Immature natural killer cell (primary cell): ENCODE measurements at regions not wholly inside any gene's neighbourhood (a gene's known extent, or its start where the extent isn't known, plus 50 kb on each side); places are given as distances from the start of the nearest gene placed in this dataset.

Experiments used
- DNase-seq, 3 donors: peaks; one replicate each; pipeline ENCODE4 v3.0.0; 2022; ENCODE audit warnings: mixed read lengths in 1 of 3
- H3K27ac Mint-ChIP-seq, 6 donors: one replicate each; pipeline ENCODE4 v1.8.0; 2020; ENCODE audit warnings: mixed read lengths in 6 of 6, mild to moderate bottlenecking in 5 of 6, inconsistent platforms in 4 of 6, moderate library complexity in 3 of 6
- H3K27me3 Mint-ChIP-seq, 3 donors: one replicate each; pipeline ENCODE4 v1.8.0; 2020 to 2021; ENCODE audit warnings: low read depth in 3 of 3, mild to moderate bottlenecking in 3 of 3, mixed read lengths in 3 of 3, moderate library complexity in 3 of 3, inconsistent platforms in 1 of 3
- H3K36me3 Mint-ChIP-seq, 3 donors: one replicate each; pipeline ENCODE4 v1.8.0; 2020; ENCODE audit warnings: mixed read lengths in 3 of 3, inconsistent platforms in 2 of 3, mild to moderate bottlenecking in 2 of 3
- H3K4me1 Mint-ChIP-seq, 2 donors: one replicate each; pipeline ENCODE4 v1.8.0; 2020; ENCODE audit warnings: inconsistent platforms in 2 of 2, mild to moderate bottlenecking in 2 of 2, mixed read lengths in 2 of 2, moderate library complexity in 1 of 2
- H3K4me3 Mint-ChIP-seq, 5 donors: one replicate each; pipeline ENCODE4 v1.8.0; 2020; ENCODE audit warnings: mild to moderate bottlenecking in 5 of 5, mixed read lengths in 5 of 5, inconsistent platforms in 3 of 5, moderate library complexity in 3 of 5
- H3K9me3 Mint-ChIP-seq, 6 donors: one replicate each; pipeline ENCODE4 v1.8.0; 2020; ENCODE audit warnings: mild to moderate bottlenecking in 6 of 6, mixed read lengths in 6 of 6, inconsistent platforms in 4 of 6, moderate library complexity in 3 of 6

DNA sequence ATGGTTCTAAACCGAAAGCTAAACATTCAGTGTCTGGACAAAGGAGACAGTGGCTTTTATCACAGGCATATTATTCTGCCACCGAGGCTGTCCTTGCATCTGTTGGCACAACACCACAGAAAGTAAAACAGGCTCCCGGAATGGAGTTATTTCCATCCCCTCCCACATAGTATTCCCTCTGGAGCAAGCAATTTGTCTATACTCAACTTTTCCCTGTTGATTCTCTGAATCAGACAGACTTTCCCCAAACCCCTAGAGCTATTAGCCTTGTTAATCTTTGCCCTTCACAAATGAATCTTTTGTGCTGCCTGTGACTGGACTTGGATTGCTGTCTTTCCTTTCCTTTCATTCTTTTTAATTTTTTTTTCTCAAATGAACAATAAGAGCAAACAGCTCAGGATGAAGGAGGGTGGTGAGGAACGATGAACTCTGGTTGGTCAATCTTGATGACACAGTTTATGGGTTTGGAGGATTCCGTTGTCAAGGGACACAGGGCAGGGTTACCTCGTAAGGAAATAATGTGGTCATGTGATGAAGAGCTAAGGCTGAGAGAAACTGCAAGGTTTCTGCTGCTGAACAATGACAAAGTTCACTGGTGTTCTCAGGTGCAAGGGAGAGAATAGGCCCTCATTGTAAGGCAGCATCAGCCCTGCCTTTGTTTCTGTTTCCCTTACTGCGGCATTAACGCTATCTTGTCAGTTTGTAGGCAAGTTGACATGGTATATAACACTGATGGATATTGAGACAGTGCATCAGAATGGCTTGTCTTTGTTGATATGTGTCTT, 275.0 kb upstream of the BMP2 start:
- peaks cover 0 to 15% (median 1%) of the 10 kb centered on the region in 6 donors for H3K9me3 Mint-ChIP-seq
- no peak overlapping the region for H3K27ac Mint-ChIP-seq
- H3K27me3 Mint-ChIP-seq = no peaks in the 10 kb centered on the region
- H3K36me3 Mint-ChIP-seq = peaks cover 0 to 3% (median 0%) of the 10 kb centered on the region in 3 donors
- no peak overlapping the region for H3K4me3 Mint-ChIP-seq
- H3K4me1 Mint-ChIP-seq = no peaks in the 10 kb centered on the region
- DNase-seq = no peak

- Mint-ChIP-seq H3K27ac (no peak overlapping the region), H3K4me3 (no peak overlapping the region), H3K36me3 (peaks cover 0 to 3% (median 0%) of the 10 kb centered on the region in 3 donors), H3K4me1 (no peaks in the 10 kb centered on the region), H3K9me3 (peaks cover 0 to 4% (median 0%) of the 10 kb centered on the region in 6 donors), H3K27me3 (no peaks in the 10 kb centered on the region)
- DNase-seq = no peak
These were observed 276.6 kb upstream of the BMP2 start for GRCh38 chr20:6490849-6491248.

GRCh38 chr20:6489361-6490171, 277.9 kb upstream of the BMP2 start:
- H3K4me3 Mint-ChIP-seq = no peak overlapping the region
- DNase-seq = no peak

DNA sequence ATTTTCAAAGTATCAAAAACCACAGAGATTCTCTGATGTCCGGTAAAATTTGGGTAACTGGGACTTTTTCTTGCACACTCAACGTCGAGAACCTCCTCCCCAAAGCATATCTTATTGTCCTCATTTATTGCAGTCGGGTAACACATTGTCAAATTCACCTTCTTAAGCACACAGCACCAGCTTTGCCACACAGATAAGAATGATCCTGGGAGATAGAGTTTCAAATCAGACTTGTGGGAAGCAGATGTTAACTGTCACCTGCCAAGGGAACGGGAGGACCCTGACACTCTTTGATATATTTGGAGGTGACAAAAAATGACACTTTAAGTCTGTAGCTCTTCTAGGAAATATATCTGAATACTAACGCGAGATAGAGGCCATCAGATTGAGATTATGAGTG, 282.1 kb upstream of the BMP2 start:
- Mint-ChIP-seq H3K9me3 (peaks cover 0 to 3% (median under 1%) of the 10 kb centered on the region in 6 donors), H3K4me1 (no peaks in the 10 kb centered on the region), H3K36me3 (peaks cover 0 to 3% (median 0%) of the 10 kb centered on the region in 3 donors), H3K27me3 (peaks cover 0 to 4% (median 0%) of the 10 kb centered on the region in 3 donors), H3K27ac (no peak overlapping the region), H3K4me3 (no peak overlapping the region)
- no peak for DNase-seq

More at GRCh38 chr20:6489361-6490171, 277.9 kb upstream of the BMP2 start:
- Mint-ChIP-seq H3K27ac (no peak overlapping the region), H3K9me3 (peaks cover 0 to 7% (median 0%) of the 10 kb centered on the region in 6 donors), H3K27me3 (no peaks in the 10 kb centered on the region), H3K4me1 (no peaks in the 10 kb centered on the region), H3K36me3 (peaks cover 0 to 3% (median 0%) of the 10 kb centered on the region in 3 donors)

- Mint-ChIP-seq H3K27me3 (peaks cover 0 to 4% (median 0%) of the 10 kb centered on the region in 3 donors), H3K9me3 (peaks cover 0 to 8% (median under 1%) of the 10 kb centered on the region in 6 donors), H3K4me1 (no peaks in the 10 kb centered on the region), H3K27ac (no peak overlapping the region), H3K4me3 (no peak overlapping the region), H3K36me3 (no peaks in the 10 kb centered on the region)
- DNase-seq = no peak
These were observed 283.8 kb upstream of the BMP2 start for GRCh38 chr20:6483727-6484126.

DNA sequence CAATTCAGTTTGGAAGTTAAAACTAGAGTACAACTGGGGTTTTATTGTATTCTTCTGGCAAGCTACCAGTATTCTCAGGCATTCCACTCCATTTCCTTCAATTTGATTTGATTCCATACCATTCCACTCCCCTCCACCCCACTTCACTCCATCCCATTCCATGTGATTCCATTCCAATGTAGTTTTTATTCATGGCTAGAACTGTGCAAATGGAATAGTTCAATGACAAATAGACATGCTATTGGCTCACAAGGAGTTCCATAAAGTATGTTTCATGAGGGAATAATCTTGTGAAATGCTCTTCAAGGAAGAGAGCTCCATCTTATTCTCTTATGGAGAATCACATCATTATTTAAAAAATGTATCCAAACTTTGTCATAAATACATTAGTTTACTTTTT, 285.0 kb upstream of the BMP2 start:
- peaks cover 0 to 4% (median 0%) of the 10 kb centered on the region in 3 donors for H3K27me3 Mint-ChIP-seq
- peaks cover 0 to 8% (median under 1%) of the 10 kb centered on the region in 6 donors for H3K9me3 Mint-ChIP-seq
- H3K4me1 Mint-ChIP-seq = no peaks in the 10 kb centered on the region
- DNase-seq = no peak
- H3K27ac Mint-ChIP-seq = no peak overlapping the region
- no peak overlapping the region for H3K4me3 Mint-ChIP-seq
- H3K36me3 Mint-ChIP-seq = no peaks in the 10 kb centered on the region

DNA sequence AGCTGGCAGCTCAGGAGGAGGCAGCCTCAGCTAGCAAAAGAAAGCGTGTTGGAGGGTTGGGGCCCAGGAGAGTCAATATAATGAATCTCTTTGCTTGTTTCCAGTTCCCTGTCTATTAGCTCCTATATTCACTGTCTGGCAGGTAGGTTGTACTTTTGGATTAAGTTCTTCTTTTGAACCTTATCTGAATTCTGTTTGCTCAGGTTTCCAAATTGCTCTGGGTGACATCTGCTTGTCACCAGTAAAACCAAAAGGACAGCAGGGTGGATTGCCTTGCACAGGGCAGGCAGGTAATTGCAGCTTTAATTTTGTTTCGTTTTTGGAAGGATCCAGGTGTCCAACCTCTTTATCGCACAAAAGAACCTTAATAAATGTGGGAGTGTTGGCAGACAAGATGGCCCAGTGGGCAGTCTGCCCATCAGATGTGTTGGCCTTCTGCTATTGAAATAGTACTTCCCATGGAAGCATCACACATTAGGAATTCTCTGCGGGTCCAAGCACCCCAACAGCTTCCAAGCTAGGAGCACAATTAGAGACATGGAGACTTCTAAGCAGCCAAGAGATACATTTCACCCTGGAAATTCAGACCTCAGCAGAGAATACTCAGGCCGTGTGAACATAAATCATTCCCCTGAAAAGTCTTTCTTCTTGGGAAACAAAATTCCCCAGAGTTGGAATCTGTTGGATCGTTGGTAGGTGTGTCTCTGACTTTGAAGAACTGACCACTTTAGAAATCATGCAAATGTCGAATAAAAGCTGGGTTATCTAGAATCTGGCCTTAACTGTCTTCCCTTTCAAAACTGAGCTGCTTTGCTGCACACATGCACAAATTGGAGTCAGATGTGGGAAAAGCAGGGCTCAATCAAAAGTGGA, 286.9 kb upstream of the BMP2 start:
- Mint-ChIP-seq H3K27me3 (peaks cover 0 to 4% (median 0%) of the 10 kb centered on the region in 3 donors), H3K4me3 (no peak overlapping the region), H3K9me3 (peaks cover 0 to 8% (median 2%) of the 10 kb centered on the region in 6 donors), H3K36me3 (no peaks in the 10 kb centered on the region), H3K4me1 (no peaks in the 10 kb centered on the region), H3K27ac (no peak overlapping the region)
- no peak for DNase-seq

GRCh38 chr20:6473197-6473596, 294.3 kb upstream of the BMP2 start:
- Mint-ChIP-seq H3K4me3 (no peak overlapping the region), H3K27me3 (peaks cover 0 to 1% (median 0%) of the 10 kb centered on the region in 3 donors), H3K27ac (no peak overlapping the region), H3K9me3 (peaks cover 0 to 6% (median 2%) of the 10 kb centered on the region in 6 donors), H3K4me1 (no peaks in the 10 kb centered on the region), H3K36me3 (no peaks in the 10 kb centered on the region)
- DNase-seq = no peak

DNA sequence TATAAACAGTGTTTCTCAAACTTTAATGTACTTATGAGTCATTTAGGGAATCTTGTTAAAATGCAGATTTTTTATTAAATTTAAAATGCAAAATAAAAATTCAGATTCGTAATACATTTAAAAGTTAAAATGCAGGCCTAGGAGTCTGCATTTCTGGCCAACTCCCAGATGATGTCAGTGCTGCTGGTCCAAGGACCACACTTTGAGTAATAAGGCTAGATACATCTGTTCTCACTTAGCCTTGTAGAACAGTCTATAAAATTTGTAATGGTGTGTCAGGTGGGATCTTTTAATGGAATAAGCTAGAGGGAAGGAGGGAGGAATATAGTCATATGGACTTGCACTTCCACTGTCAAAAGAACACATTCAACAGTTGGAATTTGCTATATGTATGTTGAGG, 295.6 kb upstream of the BMP2 start:
- H3K9me3 Mint-ChIP-seq = peaks cover 0 to 6% (median 2%) of the 10 kb centered on the region in 6 donors
- H3K4me1 Mint-ChIP-seq = no peaks in the 10 kb centered on the region
- H3K36me3 Mint-ChIP-seq = no peaks in the 10 kb centered on the region
- H3K27ac Mint-ChIP-seq = no peak overlapping the region
- peaks cover 0 to 1% (median 0%) of the 10 kb centered on the region in 3 donors for H3K27me3 Mint-ChIP-seq
- DNase-seq = no peak
- H3K4me3 Mint-ChIP-seq = no peak overlapping the region

DNA sequence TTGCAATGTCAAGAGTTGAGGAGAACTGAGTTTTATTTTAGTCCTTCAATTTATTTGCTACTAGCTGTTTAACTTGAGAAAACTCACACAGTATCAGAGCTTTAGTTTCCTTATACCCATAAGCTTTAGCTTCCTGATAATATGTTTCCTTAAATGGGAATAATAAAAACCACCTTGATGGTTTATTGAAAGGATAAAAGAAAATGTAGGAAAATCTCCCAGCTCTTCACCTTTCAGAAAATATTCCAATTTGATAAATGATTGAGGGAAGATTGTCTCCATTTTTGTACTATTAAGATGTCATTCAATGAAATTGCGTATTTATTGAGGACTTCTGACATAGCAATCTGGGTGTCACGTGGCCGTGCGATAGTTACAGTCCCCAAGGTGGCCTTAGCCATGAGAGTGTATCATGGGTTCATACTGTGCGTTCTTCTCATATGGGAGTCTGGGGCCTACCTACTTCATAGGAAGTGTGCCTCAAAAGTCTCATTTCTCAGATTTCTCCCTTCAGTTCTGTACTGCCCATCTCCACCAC, 296.3 kb upstream of the BMP2 start:
- Mint-ChIP-seq H3K36me3 (no peaks in the 10 kb centered on the region), H3K27me3 (peaks cover 0 to 1% (median 0%) of the 10 kb centered on the region in 3 donors), H3K4me1 (no peaks in the 10 kb centered on the region), H3K4me3 (no peak overlapping the region), H3K9me3 (peaks cover 0 to 6% (median 0%) of the 10 kb centered on the region in 6 donors), H3K27ac (no peak overlapping the region)
- DNase-seq = no peak

DNA sequence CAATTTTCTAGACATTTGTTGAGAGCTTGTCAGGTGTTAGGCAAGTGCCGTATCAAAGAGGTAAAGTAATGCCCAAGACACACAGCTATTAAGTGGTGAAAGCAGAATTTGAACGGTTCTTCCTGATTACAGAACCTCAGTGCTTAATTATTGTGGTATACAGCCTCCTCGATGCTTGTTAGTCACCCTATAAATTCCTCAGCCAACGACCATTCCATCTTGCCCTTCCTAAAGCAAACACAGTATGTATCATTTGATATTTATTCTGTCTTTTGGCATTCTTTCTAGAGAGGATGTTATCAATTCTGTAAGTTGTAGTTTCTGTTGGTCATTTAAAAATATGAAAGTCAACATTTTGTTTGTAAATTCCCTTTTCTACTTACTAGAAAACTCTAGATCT, 297.8 kb upstream of the BMP2 start:
- no peaks in the 10 kb centered on the region for H3K4me1 Mint-ChIP-seq
- no peaks in the 10 kb centered on the region for H3K36me3 Mint-ChIP-seq
- no peak overlapping the region for H3K27ac Mint-ChIP-seq
- H3K9me3 Mint-ChIP-seq = peaks cover 0 to 2% (median 0%) of the 10 kb centered on the region in 6 donors
- DNase-seq = no peak
- H3K4me3 Mint-ChIP-seq = no peak overlapping the region
- peaks cover 0 to 1% (median 0%) of the 10 kb centered on the region in 3 donors for H3K27me3 Mint-ChIP-seq

DNA sequence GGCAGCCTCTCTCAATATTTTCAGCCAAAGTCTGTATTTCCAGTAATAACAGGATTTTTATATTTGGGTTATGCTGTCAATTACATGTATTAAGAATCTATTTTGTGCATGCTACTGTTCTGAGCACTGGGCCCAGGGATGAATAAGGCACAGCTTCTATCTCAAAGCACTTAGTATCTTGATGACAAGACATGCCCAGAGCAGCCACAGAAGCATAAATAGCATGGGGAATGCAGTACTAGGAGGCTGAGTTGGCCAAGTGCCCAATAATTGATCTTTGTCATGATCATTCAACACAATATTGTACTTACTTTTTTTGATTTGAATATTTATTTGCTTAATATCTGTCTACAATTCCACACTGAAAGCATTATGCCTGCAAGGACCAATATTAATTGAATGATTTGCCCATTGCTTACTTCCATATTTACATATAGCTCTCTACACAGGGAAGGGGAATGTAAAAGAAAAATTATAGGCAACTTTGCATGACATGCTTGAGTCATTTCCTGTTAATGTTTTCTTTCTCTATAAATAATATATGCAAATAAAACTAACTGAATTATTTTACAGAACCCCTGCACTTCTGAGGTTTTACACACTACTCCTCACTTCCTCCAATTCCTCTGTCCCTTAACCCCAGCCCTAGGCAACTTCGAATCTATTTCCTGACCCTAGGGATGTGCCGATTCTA, 298.9 kb upstream of the BMP2 start:
- no peak for DNase-seq
- Mint-ChIP-seq H3K36me3 (no peaks in the 10 kb centered on the region), H3K27me3 (no peaks in the 10 kb centered on the region), H3K9me3 (peaks cover 0 to 5% (median 0%) of the 10 kb centered on the region in 6 donors), H3K4me3 (no peak overlapping the region), H3K4me1 (no peaks in the 10 kb centered on the region), H3K27ac (no peak overlapping the region)

GRCh38 chr20:6467562-6467961, 299.9 kb upstream of the BMP2 start:
- Mint-ChIP-seq H3K27me3 (no peaks in the 10 kb centered on the region), H3K36me3 (no peaks in the 10 kb centered on the region), H3K9me3 (peaks cover 0 to 5% (median 0%) of the 10 kb centered on the region in 6 donors), H3K27ac (no peak overlapping the region), H3K4me3 (no peak overlapping the region), H3K4me1 (no peaks in the 10 kb centered on the region)
- DNase-seq = no peak
